ENCODE measurements at regions not wholly inside any gene's neighbourhood (a gene's known extent, or its start where the extent isn't known, plus 50 kb on each side); places are given as distances from the start of the nearest gene placed in this dataset.

- no peak for TF ChIP-seq CTCF (IDR thresholded peaks at IDR 0.05 in 4 of 5, conservative IDR thresholded peaks at IDR 0.05 in 1 of 5)
- TF ChIP-seq POLR2A (IDR thresholded peaks at IDR 0.05), result no peak
Measured at GRCh38 chr2:128988967-128989366, 670.3 kb upstream of the HS6ST1 start.
